ENCODE measurements at regions not wholly inside any gene's neighbourhood (a gene's known extent, or its start where the extent isn't known, plus 50 kb on each side); places are given as distances from the start of the nearest gene placed in this dataset.
A peak's percentile ranks its signal among the peaks of the same experiment; 100 is the strongest.

- DNase-seq = no peak
Measured at GRCh38 chr13:40379196-40379595, 287.2 kb downstream of the FOXO1 start.

- DNase-seq = no peak
Measured at GRCh38 chr13:40379794-40380578, 286.5 kb downstream of the FOXO1 start.

DNA sequence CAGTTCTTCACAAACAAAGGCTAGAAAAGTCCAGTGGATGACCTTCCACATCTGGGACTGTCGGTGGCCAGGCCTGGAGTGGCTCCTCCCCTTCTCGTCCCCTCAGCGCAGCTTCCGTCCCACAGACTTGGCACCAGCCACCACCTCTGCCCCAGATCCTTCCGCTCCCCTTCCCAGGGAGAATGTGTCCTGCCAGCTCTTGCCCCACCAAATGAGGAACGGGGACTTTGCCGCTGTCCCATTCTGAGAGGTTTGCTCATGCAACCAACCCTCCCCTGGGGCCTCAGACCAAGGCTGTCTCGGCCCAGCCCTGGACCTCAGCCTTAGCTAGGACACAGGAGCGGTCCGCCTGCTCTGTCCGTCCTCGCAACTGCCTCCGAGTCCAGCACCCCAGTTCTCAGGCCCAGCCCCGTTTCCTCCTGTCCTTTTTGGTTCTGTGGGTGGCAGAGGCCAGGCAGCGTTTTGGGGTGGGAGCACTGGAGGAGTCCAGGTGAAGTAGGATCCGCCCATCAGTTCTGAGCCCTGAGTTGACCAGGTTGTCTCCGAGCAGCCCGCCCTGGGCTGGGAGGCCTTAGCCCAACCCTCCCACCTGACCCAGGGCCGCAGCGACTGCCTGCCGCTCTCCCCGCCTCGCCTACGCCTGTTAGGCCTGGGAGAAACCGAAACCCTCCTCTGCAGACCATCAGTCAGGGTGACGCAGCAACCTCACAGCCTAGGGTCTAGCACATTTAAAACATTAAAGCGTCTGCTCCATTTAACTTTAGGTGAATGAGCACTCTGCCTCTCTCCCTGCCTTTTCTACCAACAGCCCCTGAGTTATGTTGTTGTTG is 284.3 kb downstream of the FOXO1 start:
- no peak for DNase-seq

DNA sequence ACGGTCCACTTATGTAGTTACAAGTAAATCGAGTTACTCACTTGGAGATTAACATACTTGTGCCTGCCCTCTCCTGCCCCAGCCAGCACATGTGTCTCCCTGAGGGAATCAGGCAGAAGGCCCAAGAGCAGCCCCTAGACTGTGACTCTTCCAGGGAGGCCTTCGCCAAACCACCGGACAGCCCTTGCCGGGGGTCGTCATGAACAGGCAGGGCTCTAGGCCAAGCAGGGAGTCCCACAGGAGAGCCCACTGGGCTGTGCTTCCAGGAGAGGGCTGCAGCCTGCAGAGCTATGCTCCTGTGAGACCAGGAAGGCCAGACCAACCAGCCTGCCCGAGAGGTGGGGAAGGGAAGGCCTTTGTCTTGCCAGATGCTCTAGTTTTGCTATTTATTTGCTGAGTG is 283.3 kb downstream of the FOXO1 start:
- DNase-seq = no peak

GRCh38 chr13:40383885-40384284 is 282.6 kb downstream of the FOXO1 start:
- no peak for DNase-seq

DNA sequence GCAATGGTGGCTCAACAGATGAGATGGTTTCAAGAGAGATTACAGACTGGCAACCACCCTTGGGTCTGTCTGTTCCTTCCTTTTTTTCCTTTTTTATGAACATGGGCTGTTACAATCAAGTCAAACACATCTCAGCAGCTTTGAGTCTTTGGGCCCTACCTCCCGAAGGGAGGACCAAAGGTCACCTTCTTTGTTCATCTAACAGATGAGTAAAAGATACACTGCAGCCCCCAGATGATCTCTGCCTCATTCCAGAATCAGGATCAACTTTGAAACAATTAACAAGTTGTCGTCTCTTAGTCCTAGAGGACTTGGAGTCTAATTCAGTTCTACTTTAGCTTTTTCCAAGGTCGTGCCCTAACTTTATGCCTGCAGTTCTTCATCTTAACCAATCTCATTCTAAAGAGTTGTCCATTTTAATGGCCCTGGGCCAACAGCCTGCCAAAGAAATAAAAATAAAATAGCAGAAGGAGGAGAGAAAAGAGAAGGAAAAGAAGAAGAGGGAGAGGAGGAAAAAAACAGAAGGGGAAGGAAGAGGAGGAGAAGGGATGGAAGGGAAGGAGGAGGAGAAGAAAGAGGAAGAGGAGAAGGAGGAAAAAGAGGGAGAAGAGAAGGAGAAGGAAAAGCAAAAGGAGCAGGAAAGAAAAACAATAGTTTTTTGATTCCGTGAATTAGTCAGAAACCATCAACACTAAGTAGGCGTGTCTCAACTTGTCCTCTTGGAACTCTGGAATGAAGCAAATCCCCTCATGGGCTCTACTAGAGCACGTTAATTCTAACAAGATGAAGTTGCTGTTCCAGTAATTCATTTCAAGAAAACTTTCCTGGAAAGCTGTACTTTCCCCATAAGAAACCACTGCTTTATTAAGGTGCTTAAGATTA is 281.2 kb downstream of the FOXO1 start:
- DNase-seq = peak; percentile 41

GRCh38 chr13:40385858-40386180 is 280.6 kb downstream of the FOXO1 start:
- DNase-seq = no peak

DNA sequence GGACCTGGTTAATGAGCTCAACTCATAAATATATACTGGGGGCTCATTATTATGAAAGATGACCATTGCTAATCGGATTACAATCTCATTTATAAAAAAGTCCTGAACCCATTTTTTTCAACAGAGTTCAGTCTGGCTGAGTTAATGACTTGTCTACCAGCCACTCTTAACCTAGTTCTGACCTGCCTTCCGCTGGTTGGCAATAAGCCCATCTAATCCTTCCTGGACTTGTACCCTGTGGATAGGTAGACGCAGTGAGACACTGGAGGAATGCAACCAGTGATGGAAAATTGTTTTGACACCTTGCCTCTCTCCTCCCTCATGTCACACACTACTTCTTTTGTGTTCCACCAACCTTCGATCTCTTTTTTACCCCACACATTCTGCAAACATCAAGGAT is 279.9 kb downstream of the FOXO1 start:
- DNase-seq = no peak

- DNase-seq = no peak
Measured at GRCh38 chr13:40387775-40388174, 278.7 kb downstream of the FOXO1 start.

- peak; percentile 11 for DNase-seq
Measured at GRCh38 chr13:40388617-40389016, 277.8 kb downstream of the FOXO1 start.

DNA sequence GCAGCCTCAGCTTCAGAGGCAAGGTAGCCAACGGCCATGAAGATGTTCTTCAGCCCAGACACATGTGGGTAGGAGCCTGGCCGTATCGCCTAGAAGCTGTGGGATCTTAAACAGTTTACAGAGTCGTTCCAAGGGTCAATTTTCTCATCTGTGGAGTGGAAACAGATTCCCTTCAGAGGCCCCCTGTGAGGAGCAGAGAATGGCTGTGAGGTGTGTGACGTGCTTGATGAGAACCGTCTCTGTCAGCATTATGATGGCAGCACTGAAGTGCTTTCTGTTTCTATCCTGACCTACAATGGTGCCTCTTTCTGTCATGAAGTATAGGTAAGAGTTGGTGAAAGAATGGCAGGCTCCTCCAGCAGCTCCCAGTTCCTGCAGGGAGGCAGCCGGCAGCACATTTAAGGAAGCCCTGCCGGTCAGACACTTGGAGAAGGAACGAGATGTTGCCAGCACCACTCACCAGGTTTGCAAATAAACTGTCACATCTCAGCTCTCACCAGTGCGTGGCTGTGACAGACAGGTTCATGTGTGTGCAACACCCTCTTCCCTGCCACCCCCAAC is 277.3 kb downstream of the FOXO1 start:
- no peak for DNase-seq

DNA sequence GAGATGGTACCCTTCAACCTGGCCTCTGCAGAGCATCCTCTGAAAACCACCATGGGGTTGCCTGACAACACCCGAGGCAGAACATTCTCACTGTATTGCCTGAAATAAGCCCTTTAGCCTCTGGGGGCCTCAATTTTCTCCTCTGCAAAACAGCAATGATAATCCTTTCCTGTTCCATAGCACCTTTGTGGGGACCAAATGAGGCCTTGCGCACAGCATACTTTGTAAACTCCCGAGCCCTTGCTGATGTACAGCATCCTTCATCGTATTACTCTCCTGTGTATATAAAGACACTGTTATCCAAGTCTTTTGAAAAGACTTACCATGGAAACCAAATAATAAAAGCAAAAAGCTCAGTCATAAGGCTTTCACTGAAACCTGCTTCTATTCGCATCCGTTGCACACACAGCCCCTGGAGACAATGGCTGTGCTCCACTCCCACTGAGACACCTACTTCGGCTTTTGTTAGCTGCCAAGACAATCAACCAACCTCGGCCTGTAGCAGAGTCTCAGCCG is 276.0 kb downstream of the FOXO1 start:
- DNase-seq = no peak

DNA sequence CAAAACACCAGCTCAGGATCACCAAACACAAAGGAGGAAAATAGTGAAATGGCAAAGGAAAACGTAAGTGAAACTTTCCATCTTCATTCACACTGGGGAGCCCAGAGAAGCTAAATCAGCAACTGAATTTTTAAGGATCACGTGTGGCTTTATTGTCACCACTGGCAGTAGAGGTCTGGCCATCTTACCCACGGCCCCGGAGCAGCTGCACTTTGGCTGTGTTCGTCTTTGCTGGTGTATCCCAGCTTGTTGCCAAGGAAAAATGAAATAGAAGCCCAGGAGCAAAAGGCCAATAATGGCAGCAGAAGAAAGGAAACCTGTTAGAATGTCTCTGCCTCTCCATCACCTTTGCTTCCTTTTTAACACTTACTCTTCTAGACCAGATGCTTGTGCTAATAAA is 274.7 kb downstream of the FOXO1 start:
- no peak for DNase-seq

- no peak for DNase-seq
Measured at GRCh38 chr13:40394304-40394985, 272.0 kb downstream of the FOXO1 start.

DNA sequence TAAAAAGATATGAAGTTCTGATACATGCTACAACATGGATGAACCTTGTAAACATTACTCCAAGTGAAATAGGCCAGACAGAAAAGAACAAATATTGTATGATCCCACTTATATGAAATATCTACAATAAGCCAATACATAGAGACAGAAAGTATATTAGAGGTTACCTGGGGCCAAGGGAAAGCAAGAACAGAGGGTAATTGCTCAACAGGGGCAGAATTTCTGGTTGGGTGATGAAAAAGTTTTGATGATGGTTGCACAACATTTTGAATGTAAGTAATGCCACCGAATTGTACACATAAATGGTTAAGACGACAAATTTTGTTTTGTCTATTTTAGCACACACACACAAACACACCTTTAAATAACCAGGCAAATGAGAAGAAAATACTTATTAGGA is 268.4 kb downstream of the FOXO1 start:
- DNase-seq = no peak

GRCh38 chr13:40399756-40400155 is 266.7 kb downstream of the FOXO1 start:
- no peak for DNase-seq

DNA sequence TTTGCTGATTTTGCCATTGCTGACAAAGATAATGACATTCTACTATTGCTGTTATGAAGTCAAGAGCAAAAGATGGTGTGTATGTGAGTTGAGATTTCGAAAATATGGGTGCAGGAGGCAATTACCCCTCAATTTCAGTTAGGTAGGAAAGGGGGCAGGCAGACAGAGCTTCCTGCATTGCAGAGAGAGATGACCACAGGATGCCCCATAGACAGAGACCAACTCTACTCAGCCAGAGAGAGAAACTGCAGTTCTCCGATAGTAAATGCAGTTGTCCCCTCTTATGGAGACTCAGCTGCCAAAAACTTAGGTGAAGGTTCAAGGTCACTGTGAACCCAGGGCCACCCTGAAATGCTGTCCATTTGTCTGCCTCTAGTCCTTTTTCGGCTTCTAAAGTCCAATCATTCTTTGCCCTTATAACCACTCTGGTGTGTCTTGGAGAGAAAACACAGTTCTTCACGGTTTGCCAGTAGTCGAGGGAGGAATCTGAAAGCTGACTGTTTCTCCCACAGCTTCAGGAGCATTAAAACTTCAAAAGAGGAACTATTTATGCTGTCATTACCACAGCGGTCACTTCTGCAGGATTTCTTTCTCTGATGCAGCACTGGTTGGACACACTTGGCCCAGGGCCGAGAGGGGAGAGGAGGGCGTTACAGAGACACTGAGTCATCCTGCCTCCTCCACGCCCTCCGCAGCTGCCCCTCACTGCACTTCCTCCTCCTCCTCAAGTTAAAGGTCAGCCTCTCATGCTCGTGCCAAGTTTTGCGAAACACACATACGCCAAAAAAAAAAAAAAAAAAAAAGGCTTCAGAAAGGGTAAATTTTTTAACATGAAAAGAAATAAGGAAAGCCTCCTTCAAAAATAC is 264.3 kb downstream of the FOXO1 start:
- DNase-seq = no peak

- no peak for DNase-seq
Measured at GRCh38 chr13:40402931-40403431, 263.5 kb downstream of the FOXO1 start.

- DNase-seq = no peak
Measured at GRCh38 chr13:40403509-40404241, 262.8 kb downstream of the FOXO1 start.

DNA sequence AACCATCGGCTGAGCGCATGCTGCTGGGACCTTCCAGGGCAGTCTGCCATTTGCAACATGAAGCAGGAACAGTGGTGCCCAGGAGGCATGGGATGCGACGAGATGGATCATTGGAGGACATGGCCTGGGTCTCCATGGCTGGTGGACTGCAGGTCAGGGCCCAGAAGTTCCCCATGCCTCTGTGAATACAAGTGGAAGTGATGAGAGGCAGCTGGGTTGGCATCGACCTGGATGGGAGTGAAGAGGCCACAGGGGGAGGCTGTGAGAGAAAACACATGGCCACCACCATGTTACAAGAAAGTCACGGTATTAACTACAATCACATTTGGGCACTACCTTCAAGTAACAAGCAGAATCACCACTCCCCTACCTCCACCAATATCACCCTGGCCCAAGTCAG is 262.0 kb downstream of the FOXO1 start:
- no peak for DNase-seq

All from DMS79 treated with DMSO at 0.1 percent for 48 hours (cell line).